GM12892 (cell line): ENCODE measurements at regions not wholly inside any gene's neighbourhood (a gene's known extent, or its start where the extent isn't known, plus 50 kb on each side); places are given as distances from the start of the nearest gene placed in this dataset.

ENCODE experiments used
- DNase-seq: peaks from one replicate; pipeline ENCODE4 v3.0.0; 2011; ENCODE audit not compliant: insufficient read length
- FAIRE-seq: peaks from 2 replicates; lab custom pipeline; 2011; peaks lifted over from hg19 to GRCh38; lab: Jason Lieb, UNC
- POLR2A ChIP-seq: IDR thresholded peaks from 2 replicates; pipeline ENCODE4 v1.6.1; 2011; ENCODE audit warnings: low read depth, low read length, control low read depth
- POLR2AphosphoS5 ChIP-seq: IDR thresholded peaks from 2 replicates; pipeline ENCODE4 v1.6.1; 2011; ENCODE audit warnings: low read depth, low read length, control low read depth
- TAF1 ChIP-seq: IDR thresholded peaks from 2 replicates; pipeline ENCODE4 v1.6.1; 2011; ENCODE audit warnings: low read depth, mild to moderate bottlenecking, control low read depth, low read length, borderline replicate concordance

GRCh38 chr15:95442107-95442719, 888.3 kb upstream of the NR2F2 start:
- FAIRE-seq (no peak), DNase-seq (no peak)
- no peak for TF ChIP-seq TAF1
- no peak for TF ChIP-seq POLR2A
- no peak for TF ChIP-seq POLR2AphosphoS5

- TF ChIP-seq TAF1, result no peak
- TF ChIP-seq POLR2A, result no peak
- no peak for TF ChIP-seq POLR2AphosphoS5
- no peak for FAIRE-seq
- no peak for DNase-seq
These were observed 885.6 kb upstream of the NR2F2 start for GRCh38 chr15:95444860-95445259.

GRCh38 chr15:95446854-95447253, 883.6 kb upstream of the NR2F2 start:
- FAIRE-seq (no peak), DNase-seq (no peak)
- no peak for TF ChIP-seq TAF1
- TF ChIP-seq POLR2A, result no peak
- TF ChIP-seq POLR2AphosphoS5, result no peak

GRCh38 chr15:95447486-95447885, 883.0 kb upstream of the NR2F2 start:
- no peak for DNase-seq
- TF ChIP-seq POLR2A (no peak), POLR2AphosphoS5 (no peak), TAF1 (no peak)
- FAIRE-seq, result no peak

GRCh38 chr15:95448531-95449229, 881.8 kb upstream of the NR2F2 start:
- no peak for FAIRE-seq
- DNase-seq, result no peak

GRCh38 chr15:95449230-95449628, 881.3 kb upstream of the NR2F2 start:
- FAIRE-seq, result no peak
- no peak for DNase-seq
- TF ChIP-seq POLR2AphosphoS5, result no peak
- TF ChIP-seq TAF1, result no peak
- no peak for TF ChIP-seq POLR2A

More at GRCh38 chr15:95448531-95449229, 881.8 kb upstream of the NR2F2 start:
- TF ChIP-seq POLR2AphosphoS5 (no peak), POLR2A (no peak), TAF1 (no peak)

- no peak for TF ChIP-seq TAF1
- TF ChIP-seq POLR2A, result no peak
- TF ChIP-seq POLR2AphosphoS5, result no peak
- no peak for DNase-seq
- FAIRE-seq, result no peak
These were observed 880.1 kb upstream of the NR2F2 start for GRCh38 chr15:95450413-95450812.

GRCh38 chr15:95451938-95452337, 878.6 kb upstream of the NR2F2 start:
- FAIRE-seq, result no peak

GRCh38 chr15:95454403-95455262, 875.9 kb upstream of the NR2F2 start:
- TF ChIP-seq TAF1, result no peak
- no peak for TF ChIP-seq POLR2AphosphoS5
- TF ChIP-seq POLR2A, result no peak
- no peak for DNase-seq
- no peak for FAIRE-seq

More at GRCh38 chr15:95451938-95452337, 878.6 kb upstream of the NR2F2 start:
- no peak for DNase-seq
- no peak for TF ChIP-seq POLR2AphosphoS5
- TF ChIP-seq TAF1, result no peak
- TF ChIP-seq POLR2A, result no peak

- TF ChIP-seq POLR2AphosphoS5, result no peak
- TF ChIP-seq TAF1, result no peak
- TF ChIP-seq POLR2A, result no peak
- FAIRE-seq, result no peak
- DNase-seq, result no peak
These were observed 873.0 kb upstream of the NR2F2 start for GRCh38 chr15:95457520-95457919.

GRCh38 chr15:95458721-95459120, 871.8 kb upstream of the NR2F2 start:
- DNase-seq (no peak), FAIRE-seq (no peak)
- no peak for TF ChIP-seq POLR2A
- TF ChIP-seq POLR2AphosphoS5, result no peak
- TF ChIP-seq TAF1, result no peak

GRCh38 chr15:95459273-95459672, 871.2 kb upstream of the NR2F2 start:
- no peak for TF ChIP-seq POLR2AphosphoS5
- TF ChIP-seq POLR2A, result no peak
- TF ChIP-seq TAF1, result no peak
- DNase-seq, result no peak
- FAIRE-seq, result no peak
